ENCODE measurements at regions not wholly inside any gene's neighbourhood (a gene's known extent, or its start where the extent isn't known, plus 50 kb on each side); places are given as distances from the start of the nearest gene placed in this dataset.
A peak's percentile ranks its signal among the peaks of the same experiment; 100 is the strongest.

- no peak for DNase-seq
Measured at GRCh38 chr15:79373113-79373512, 59.0 kb upstream of the MINAR1 start.

DNA sequence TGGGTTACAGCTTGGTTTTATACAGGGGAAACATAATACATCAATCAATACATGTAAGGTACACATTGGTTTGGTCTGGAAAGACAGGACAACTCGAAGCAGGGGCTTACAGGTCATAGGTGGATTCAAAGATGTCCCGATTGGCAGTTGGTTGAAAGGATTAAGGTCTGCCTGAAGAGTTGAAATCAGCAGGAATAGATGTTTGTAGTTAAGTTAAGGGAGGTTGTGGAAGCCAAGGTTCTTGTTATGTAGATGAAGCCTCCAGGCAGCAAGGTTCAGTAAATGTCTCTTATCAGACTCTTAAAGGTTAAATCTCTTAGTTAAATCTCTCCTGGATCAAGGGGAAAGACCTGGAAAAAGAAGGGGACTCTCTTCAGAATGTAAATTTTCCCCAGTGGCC, 58.4 kb upstream of the MINAR1 start:
- DNase-seq, result no peak

- DNase-seq, result no peak
Measured at GRCh38 chr15:79376383-79376782, 55.8 kb upstream of the MINAR1 start.

- DNase-seq, result no peak
Measured at GRCh38 chr15:79378394-79379109, 53.6 kb upstream of the MINAR1 start.

GRCh38 chr15:79380755-79381497, 51.2 kb upstream of the MINAR1 start:
- DNase-seq, result peak; percentile 76

DNA sequence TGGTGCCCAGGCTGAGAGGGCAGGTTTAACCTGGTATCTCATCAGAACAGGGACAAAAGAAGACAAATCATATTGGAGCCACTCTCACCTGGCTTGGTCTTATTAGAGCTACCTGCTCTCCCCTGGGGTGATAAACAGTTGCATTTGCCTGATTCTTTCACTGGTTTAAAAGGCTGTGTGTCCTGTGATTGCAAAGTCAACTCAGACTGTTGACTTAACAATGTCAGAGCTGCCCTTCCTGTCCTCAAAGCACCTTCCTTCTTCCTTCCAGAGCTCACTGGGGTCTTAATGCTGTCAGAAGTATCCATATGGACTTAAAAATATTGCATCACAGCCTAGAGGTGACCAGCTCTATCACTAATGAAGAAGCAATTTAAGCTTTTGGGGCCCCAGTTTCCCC, 50.5 kb upstream of the MINAR1 start:
- no peak for DNase-seq
